Activated CD4-positive, alpha-beta memory T cell treated with anti-CD3 and anti-CD28 coated beads for 36 hours (primary cell): ENCODE measurements at regions not wholly inside any gene's neighbourhood (a gene's known extent, or its start where the extent isn't known, plus 50 kb on each side); places are given as distances from the start of the nearest gene placed in this dataset.

Source experiments
- CTCF ChIA-PET: fragments of 350-600 bp; sonication (Branson Sonifier 250); formaldehyde crosslinking; loops from one replicate; lab custom pipeline; 2021; ENCODE audit warnings: antibody characterized with exemption, inconsistent platforms; lab: Charles Lee
- POLR2A ChIA-PET: fragments of 350-600 bp; sonication (Branson Sonifier 250); formaldehyde crosslinking; loops from one replicate; lab custom pipeline; 2021; ENCODE audit warnings: antibody characterized with exemption; lab: Charles Lee
- DNase-seq: peaks from one replicate; pipeline ENCODE4 v3.0.0-alpha.2; 2020
- H3K27ac Mint-ChIP-seq: one replicate; pipeline ENCODE4 v1.8.0; 2021; ENCODE audit warnings: mixed read lengths
- H3K27me3 Mint-ChIP-seq: one replicate; pipeline ENCODE4 v1.8.0; 2021; ENCODE audit warnings: mixed read lengths
- H3K36me3 Mint-ChIP-seq: one replicate; pipeline ENCODE4 v1.8.0; 2021; ENCODE audit warnings: mixed read lengths
- H3K4me1 Mint-ChIP-seq: one replicate; pipeline ENCODE4 v1.8.0; 2021; ENCODE audit warnings: low read depth, mixed read lengths
- H3K4me3 Mint-ChIP-seq: one replicate; pipeline ENCODE4 v1.8.0; 2021; ENCODE audit warnings: mild to moderate bottlenecking, mixed read lengths
- H3K9me3 Mint-ChIP-seq: one replicate; pipeline ENCODE4 v1.8.0; 2021; ENCODE audit warnings: mixed read lengths
- intact Hi-C: fragments of 100-400 bp; cut with micrococcal nuclease; formaldehyde crosslinking; loops from one replicate; pipeline ENCODE4 v1.15.1; 2023

GRCh38 chr22:47457509-47458300, 695.3 kb downstream of the TBC1D22A start:
- Mint-ChIP-seq H3K4me3 (no peak overlapping the region), H3K27me3 (no peaks in the 10 kb centered on the region), H3K9me3 (peaks cover 17% of the 10 kb centered on the region), H3K4me1 (no peaks in the 10 kb centered on the region), H3K27ac (no peak overlapping the region), H3K36me3 (no peaks in the 10 kb centered on the region)
- ChIA-PET CTCF (no interaction called here), POLR2A (no interaction called here)
- no peak for DNase-seq
- intact Hi-C loops = no loop called here

- intact Hi-C loops = no loop called here
- ChIA-PET POLR2A (no interaction called here), CTCF (no interaction called here)
- DNase-seq = no peak
- no peak overlapping the region for H3K4me3 Mint-ChIP-seq
- H3K36me3 Mint-ChIP-seq = no peaks in the 10 kb centered on the region
- no peak overlapping the region for H3K27ac Mint-ChIP-seq
- peaks cover 17% of the 10 kb centered on the region for H3K9me3 Mint-ChIP-seq
- H3K27me3 Mint-ChIP-seq = no peaks in the 10 kb centered on the region
- H3K4me1 Mint-ChIP-seq = no peaks in the 10 kb centered on the region
These were observed 694.6 kb downstream of the TBC1D22A start for GRCh38 chr22:47457021-47457420.

- intact Hi-C loops = no loop called here
- no peak for DNase-seq
- H3K4me3 Mint-ChIP-seq = no peak overlapping the region
- POLR2A ChIA-PET = no interaction called here
- H3K36me3 Mint-ChIP-seq = no peaks in the 10 kb centered on the region
- no peak overlapping the region for H3K27ac Mint-ChIP-seq
- H3K9me3 Mint-ChIP-seq = peaks cover 17% of the 10 kb centered on the region
- CTCF ChIA-PET = no interaction called here
- H3K4me1 Mint-ChIP-seq = no peaks in the 10 kb centered on the region
- H3K27me3 Mint-ChIP-seq = no peaks in the 10 kb centered on the region
These were observed 693.6 kb downstream of the TBC1D22A start for GRCh38 chr22:47456031-47456430.

- no peak for DNase-seq
- Mint-ChIP-seq H3K27ac (no peak overlapping the region), H3K4me1 (no peaks in the 10 kb centered on the region), H3K4me3 (no peak overlapping the region), H3K27me3 (peaks cover 5% of the 10 kb centered on the region), H3K9me3 (peaks cover 17% of the 10 kb centered on the region), H3K36me3 (no peaks in the 10 kb centered on the region)
- POLR2A ChIA-PET = no interaction called here
- intact Hi-C loops = no loop called here
- CTCF ChIA-PET = no interaction called here
These were observed 690.6 kb downstream of the TBC1D22A start for GRCh38 chr22:47453049-47453448.

GRCh38 chr22:47452184-47452583, 689.7 kb downstream of the TBC1D22A start:
- ChIA-PET CTCF (no interaction called here), POLR2A (no interaction called here)
- Mint-ChIP-seq H3K27ac (no peak overlapping the region), H3K9me3 (peaks cover 17% of the 10 kb centered on the region), H3K36me3 (no peaks in the 10 kb centered on the region), H3K4me3 (no peak overlapping the region), H3K4me1 (no peaks in the 10 kb centered on the region), H3K27me3 (peaks cover 5% of the 10 kb centered on the region)
- DNase-seq = no peak
- intact Hi-C loops = no loop called here

- POLR2A ChIA-PET = no interaction called here
- no peak overlapping the region for H3K27ac Mint-ChIP-seq
- CTCF ChIA-PET = no interaction called here
- no peaks in the 10 kb centered on the region for H3K36me3 Mint-ChIP-seq
- H3K9me3 Mint-ChIP-seq = peaks cover 17% of the 10 kb centered on the region
- H3K4me1 Mint-ChIP-seq = no peaks in the 10 kb centered on the region
- intact Hi-C loops = no loop called here
- peaks cover 5% of the 10 kb centered on the region for H3K27me3 Mint-ChIP-seq
- no peak for DNase-seq
- H3K4me3 Mint-ChIP-seq = no peak overlapping the region
These were observed 688.5 kb downstream of the TBC1D22A start for GRCh38 chr22:47450876-47451475.

- no peak overlapping the region for H3K4me3 Mint-ChIP-seq
- peaks cover 17% of the 10 kb centered on the region for H3K9me3 Mint-ChIP-seq
- no peaks in the 10 kb centered on the region for H3K36me3 Mint-ChIP-seq
These were observed 687.2 kb downstream of the TBC1D22A start for GRCh38 chr22:47449508-47450270.

GRCh38 chr22:47448231-47449223, 686.1 kb downstream of the TBC1D22A start:
- Mint-ChIP-seq H3K9me3 (peaks cover 9% of the 10 kb centered on the region), H3K27me3 (peaks cover 10% of the 10 kb centered on the region), H3K36me3 (no peaks in the 10 kb centered on the region), H3K4me1 (no peaks in the 10 kb centered on the region), H3K4me3 (no peak overlapping the region), H3K27ac (no peak overlapping the region)
- intact Hi-C loops = no loop called here
- ChIA-PET POLR2A (no interaction called here), CTCF (no interaction called here)
- no peak for DNase-seq

More at GRCh38 chr22:47449508-47450270, 687.2 kb downstream of the TBC1D22A start:
- intact Hi-C loops = no loop called here
- ChIA-PET POLR2A (no interaction called here), CTCF (no interaction called here)
- Mint-ChIP-seq H3K4me1 (no peaks in the 10 kb centered on the region), H3K27me3 (peaks cover 10% of the 10 kb centered on the region), H3K27ac (no peak overlapping the region)
- DNase-seq = no peak

- Mint-ChIP-seq H3K9me3 (peaks cover 7% of the 10 kb centered on the region), H3K4me3 (no peak overlapping the region), H3K4me1 (no peaks in the 10 kb centered on the region), H3K36me3 (no peaks in the 10 kb centered on the region), H3K27ac (no peak overlapping the region), H3K27me3 (peaks cover 10% of the 10 kb centered on the region)
- no peak for DNase-seq
- intact Hi-C loops = no loop called here
- POLR2A ChIA-PET = no interaction called here
- CTCF ChIA-PET = no interaction called here
These were observed 684.7 kb downstream of the TBC1D22A start for GRCh38 chr22:47446821-47447810.

- no peaks in the 10 kb centered on the region for H3K36me3 Mint-ChIP-seq
- no peak overlapping the region for H3K4me3 Mint-ChIP-seq
- no peaks in the 10 kb centered on the region for H3K4me1 Mint-ChIP-seq
- intact Hi-C loops = no loop called here
- CTCF ChIA-PET = no interaction called here
- POLR2A ChIA-PET = no interaction called here
- peaks cover 10% of the 10 kb centered on the region for H3K27me3 Mint-ChIP-seq
- peaks cover 11% of the 10 kb centered on the region for H3K9me3 Mint-ChIP-seq
- no peak overlapping the region for H3K27ac Mint-ChIP-seq
- no peak for DNase-seq
These were observed 683.9 kb downstream of the TBC1D22A start for GRCh38 chr22:47446331-47446730.

GRCh38 chr22:47445716-47446290, 683.4 kb downstream of the TBC1D22A start:
- DNase-seq = no peak
- peaks cover 10% of the 10 kb centered on the region for H3K27me3 Mint-ChIP-seq
- ChIA-PET CTCF (no interaction called here), POLR2A (no interaction called here)
- no peak overlapping the region for H3K27ac Mint-ChIP-seq
- intact Hi-C loops = no loop called here
- H3K4me1 Mint-ChIP-seq = no peaks in the 10 kb centered on the region
- no peaks in the 10 kb centered on the region for H3K36me3 Mint-ChIP-seq
- H3K4me3 Mint-ChIP-seq = no peak overlapping the region
- peaks cover 11% of the 10 kb centered on the region for H3K9me3 Mint-ChIP-seq
